ENCODE measurements at regions not wholly inside any gene's neighbourhood (a gene's known extent, or its start where the extent isn't known, plus 50 kb on each side); places are given as distances from the start of the nearest gene placed in this dataset.
"Not testable (repeated sequence)": the region's sequence is repeated elsewhere in the genome, so short reads cannot be mapped to it uniquely, and the experiment has no call there.

DNA sequence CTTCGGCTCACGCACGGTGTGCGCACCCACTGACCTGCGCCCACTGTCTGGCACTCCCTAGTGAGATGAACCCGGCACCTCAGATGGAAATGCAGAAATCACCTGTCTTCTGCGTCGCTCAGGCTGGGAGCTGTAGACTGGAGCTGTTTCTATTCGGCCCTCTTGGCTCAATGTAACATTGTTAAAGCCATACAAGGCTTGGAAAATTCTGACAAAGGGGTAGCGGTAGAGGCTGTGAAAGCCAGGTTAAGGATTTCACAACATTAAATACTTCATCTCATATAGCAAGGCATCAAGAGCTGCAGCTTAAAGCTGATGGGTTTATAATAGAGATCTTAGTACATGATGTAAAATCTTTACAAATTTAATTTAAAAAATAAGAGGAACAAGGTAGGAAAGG, 211.8 kb downstream of the BTBD3 start:
- TF ChIP-seq, protein P1, sequence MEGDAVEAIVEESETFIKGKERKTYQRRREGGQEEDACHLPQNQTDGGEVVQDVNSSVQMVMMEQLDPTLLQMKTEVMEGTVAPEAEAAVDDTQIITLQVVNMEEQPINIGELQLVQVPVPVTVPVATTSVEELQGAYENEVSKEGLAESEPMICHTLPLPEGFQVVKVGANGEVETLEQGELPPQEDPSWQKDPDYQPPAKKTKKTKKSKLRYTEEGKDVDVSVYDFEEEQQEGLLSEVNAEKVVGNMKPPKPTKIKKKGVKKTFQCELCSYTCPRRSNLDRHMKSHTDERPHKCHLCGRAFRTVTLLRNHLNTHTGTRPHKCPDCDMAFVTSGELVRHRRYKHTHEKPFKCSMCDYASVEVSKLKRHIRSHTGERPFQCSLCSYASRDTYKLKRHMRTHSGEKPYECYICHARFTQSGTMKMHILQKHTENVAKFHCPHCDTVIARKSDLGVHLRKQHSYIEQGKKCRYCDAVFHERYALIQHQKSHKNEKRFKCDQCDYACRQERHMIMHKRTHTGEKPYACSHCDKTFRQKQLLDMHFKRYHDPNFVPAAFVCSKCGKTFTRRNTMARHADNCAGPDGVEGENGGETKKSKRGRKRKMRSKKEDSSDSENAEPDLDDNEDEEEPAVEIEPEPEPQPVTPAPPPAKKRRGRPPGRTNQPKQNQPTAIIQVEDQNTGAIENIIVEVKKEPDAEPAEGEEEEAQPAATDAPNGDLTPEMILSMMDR (IDR thresholded peaks at IDR 0.05), result not testable (repeated sequence)
- TF ChIP-seq POLR2A (IDR thresholded peaks at IDR 0.05), result not testable (repeated sequence)
